Femur (tissue), 1 donor: ENCODE measurements at regions not wholly inside any gene's neighbourhood (a gene's known extent, or its start where the extent isn't known, plus 50 kb on each side); places are given as distances from the start of the nearest gene placed in this dataset.
A peak's percentile ranks its signal among the peaks of the same experiment; 100 is the strongest.
"Not testable (repeated sequence)": the region's sequence is repeated elsewhere in the genome, so short reads cannot be mapped to it uniquely, and the experiment has no call there.

Source experiments
- DNase-seq: peaks from one replicate; pipeline ENCODE4 v3.0.0-alpha.2; 2017

GRCh38 chr18:10252952-10253705 lies 201.3 kb upstream of the APCDD1 start:
- no peak for DNase-seq

- not testable (repeated sequence) for DNase-seq
These were observed 198.2 kb upstream of the APCDD1 start for GRCh38 chr18:10256276-10256675.

- no peak for DNase-seq
These were observed 195.5 kb upstream of the APCDD1 start for GRCh38 chr18:10258836-10259474.

GRCh38 chr18:10259901-10260300 lies 194.5 kb upstream of the APCDD1 start:
- DNase-seq = no peak

GRCh38 chr18:10261344-10262276 lies 192.8 kb upstream of the APCDD1 start:
- DNase-seq = no peak

GRCh38 chr18:10262566-10262965 lies 191.9 kb upstream of the APCDD1 start:
- DNase-seq = peak; percentile 60

GRCh38 chr18:10264260-10264659 lies 190.2 kb upstream of the APCDD1 start:
- DNase-seq = no peak

- DNase-seq = no peak
These were observed 188.7 kb upstream of the APCDD1 start for GRCh38 chr18:10265560-10266333.

- DNase-seq = no peak
These were observed 188.2 kb upstream of the APCDD1 start for GRCh38 chr18:10266334-10266590.

GRCh38 chr18:10269261-10269660 lies 185.2 kb upstream of the APCDD1 start:
- no peak for DNase-seq

GRCh38 chr18:10270151-10270571 lies 184.3 kb upstream of the APCDD1 start:
- no peak for DNase-seq

GRCh38 chr18:10271481-10271880 lies 183.0 kb upstream of the APCDD1 start:
- no peak for DNase-seq

- peak; percentile 45 for DNase-seq
These were observed 180.1 kb upstream of the APCDD1 start for GRCh38 chr18:10274301-10274700.

GRCh38 chr18:10275486-10275885 lies 178.9 kb upstream of the APCDD1 start:
- DNase-seq = no peak

- no peak for DNase-seq
These were observed 176.2 kb upstream of the APCDD1 start for GRCh38 chr18:10278265-10278664.

GRCh38 chr18:10279471-10279870 lies 175.0 kb upstream of the APCDD1 start:
- DNase-seq = no peak

GRCh38 chr18:10279905-10280644 lies 174.4 kb upstream of the APCDD1 start:
- no peak for DNase-seq

- DNase-seq = no peak
These were observed 169.7 kb upstream of the APCDD1 start for GRCh38 chr18:10284540-10285282.

- DNase-seq = no peak
These were observed 169.2 kb upstream of the APCDD1 start for GRCh38 chr18:10285283-10285640.

GRCh38 chr18:10286580-10287150 lies 167.8 kb upstream of the APCDD1 start:
- no peak for DNase-seq

GRCh38 chr18:10289251-10289650 lies 165.2 kb upstream of the APCDD1 start:
- no peak for DNase-seq
